ENCODE measurements at regions not wholly inside any gene's neighbourhood (a gene's known extent, or its start where the extent isn't known, plus 50 kb on each side); places are given as distances from the start of the nearest gene placed in this dataset.

DNA sequence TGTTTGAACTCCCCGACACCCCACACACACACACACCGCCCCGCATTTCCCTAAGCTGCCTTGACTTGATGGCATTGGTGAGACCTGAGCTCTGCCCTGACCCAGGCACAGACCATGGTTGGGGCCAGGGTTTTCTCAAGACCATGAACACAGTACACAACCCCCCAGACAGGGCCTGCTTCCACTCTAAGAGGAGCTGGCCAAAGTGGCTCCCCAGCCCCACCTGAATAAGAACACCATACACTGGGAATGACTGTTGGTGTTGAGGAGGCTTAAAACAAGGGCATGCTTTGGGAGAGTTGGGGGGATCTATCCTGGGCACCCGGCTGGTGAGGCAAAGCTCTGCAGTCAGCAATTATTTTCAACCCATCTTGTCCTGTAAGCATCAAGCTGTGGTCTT lies 77.6 kb upstream of the SYT6 start:
- TF ChIP-seq POLR2A (IDR thresholded peaks at IDR 0.05): no peak
- TF ChIP-seq, protein P1, sequence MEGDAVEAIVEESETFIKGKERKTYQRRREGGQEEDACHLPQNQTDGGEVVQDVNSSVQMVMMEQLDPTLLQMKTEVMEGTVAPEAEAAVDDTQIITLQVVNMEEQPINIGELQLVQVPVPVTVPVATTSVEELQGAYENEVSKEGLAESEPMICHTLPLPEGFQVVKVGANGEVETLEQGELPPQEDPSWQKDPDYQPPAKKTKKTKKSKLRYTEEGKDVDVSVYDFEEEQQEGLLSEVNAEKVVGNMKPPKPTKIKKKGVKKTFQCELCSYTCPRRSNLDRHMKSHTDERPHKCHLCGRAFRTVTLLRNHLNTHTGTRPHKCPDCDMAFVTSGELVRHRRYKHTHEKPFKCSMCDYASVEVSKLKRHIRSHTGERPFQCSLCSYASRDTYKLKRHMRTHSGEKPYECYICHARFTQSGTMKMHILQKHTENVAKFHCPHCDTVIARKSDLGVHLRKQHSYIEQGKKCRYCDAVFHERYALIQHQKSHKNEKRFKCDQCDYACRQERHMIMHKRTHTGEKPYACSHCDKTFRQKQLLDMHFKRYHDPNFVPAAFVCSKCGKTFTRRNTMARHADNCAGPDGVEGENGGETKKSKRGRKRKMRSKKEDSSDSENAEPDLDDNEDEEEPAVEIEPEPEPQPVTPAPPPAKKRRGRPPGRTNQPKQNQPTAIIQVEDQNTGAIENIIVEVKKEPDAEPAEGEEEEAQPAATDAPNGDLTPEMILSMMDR (IDR thresholded peaks at IDR 0.05 in 4 of 5, conservative IDR thresholded peaks at IDR 0.05 in 1 of 5): no peak
